NCI-H1417 treated with DMSO at 0.1 percent for 48 hours (cell line): ENCODE measurements at regions not wholly inside any gene's neighbourhood (a gene's known extent, or its start where the extent isn't known, plus 50 kb on each side); places are given as distances from the start of the nearest gene placed in this dataset.
"Not testable (repeated sequence)": the region's sequence is repeated elsewhere in the genome, so short reads cannot be mapped to it uniquely, and the experiment has no call there.

Source experiments
- DNase-seq: peaks from one replicate; lab custom pipeline; 2025; lab: John Stamatoyannopoulos, UW

- no peak for DNase-seq
These were observed 1120.1 kb upstream of the FAM98A start for GRCh38 chr2:34719206-34719605.

GRCh38 chr2:34705551-34706247, 1106.6 kb upstream of the FAM98A start:
- no peak for DNase-seq

- DNase-seq = no peak
These were observed 1104.2 kb upstream of the FAM98A start for GRCh38 chr2:34703292-34703691.

- not testable (repeated sequence) for DNase-seq
These were observed 1103.3 kb upstream of the FAM98A start for GRCh38 chr2:34702391-34702790.

GRCh38 chr2:34677591-34677990, 1078.5 kb upstream of the FAM98A start:
- not testable (repeated sequence) for DNase-seq

GRCh38 chr2:34677119-34677531, 1078.0 kb upstream of the FAM98A start:
- DNase-seq = not testable (repeated sequence)

- no peak for DNase-seq
These were observed 1071.4 kb upstream of the FAM98A start for GRCh38 chr2:34670482-34670881.

- no peak for DNase-seq
These were observed 1067.7 kb upstream of the FAM98A start for GRCh38 chr2:34666821-34667220.

- DNase-seq = no peak
These were observed 1065.2 kb upstream of the FAM98A start for GRCh38 chr2:34664266-34664665.

GRCh38 chr2:34663314-34663713, 1064.2 kb upstream of the FAM98A start:
- DNase-seq = no peak

GRCh38 chr2:34660741-34661140, 1061.6 kb upstream of the FAM98A start:
- DNase-seq = no peak

GRCh38 chr2:34656632-34657031, 1057.5 kb upstream of the FAM98A start:
- DNase-seq = no peak

GRCh38 chr2:34652636-34653035, 1053.5 kb upstream of the FAM98A start:
- DNase-seq = no peak

GRCh38 chr2:34646901-34647300, 1047.8 kb upstream of the FAM98A start:
- DNase-seq = no peak

GRCh38 chr2:34632327-34632726, 1033.2 kb upstream of the FAM98A start:
- DNase-seq = no peak

GRCh38 chr2:34627003-34627402, 1027.9 kb upstream of the FAM98A start:
- no peak for DNase-seq

- no peak for DNase-seq
These were observed 1005.1 kb upstream of the FAM98A start for GRCh38 chr2:34604164-34604563.

GRCh38 chr2:34602262-34602661, 1003.2 kb upstream of the FAM98A start:
- DNase-seq = no peak

GRCh38 chr2:34601561-34601960, 1002.5 kb upstream of the FAM98A start:
- no peak for DNase-seq

- DNase-seq = no peak
These were observed 979.5 kb upstream of the FAM98A start for GRCh38 chr2:34578641-34579040.

GRCh38 chr2:34570266-34570872, 971.3 kb upstream of the FAM98A start:
- DNase-seq = no peak

GRCh38 chr2:34567128-34567527, 968.0 kb upstream of the FAM98A start:
- no peak for DNase-seq

GRCh38 chr2:34552337-34552736, 953.2 kb upstream of the FAM98A start:
- DNase-seq = no peak
